ENCODE measurements at regions not wholly inside any gene's neighbourhood (a gene's known extent, or its start where the extent isn't known, plus 50 kb on each side); places are given as distances from the start of the nearest gene placed in this dataset.

DNA sequence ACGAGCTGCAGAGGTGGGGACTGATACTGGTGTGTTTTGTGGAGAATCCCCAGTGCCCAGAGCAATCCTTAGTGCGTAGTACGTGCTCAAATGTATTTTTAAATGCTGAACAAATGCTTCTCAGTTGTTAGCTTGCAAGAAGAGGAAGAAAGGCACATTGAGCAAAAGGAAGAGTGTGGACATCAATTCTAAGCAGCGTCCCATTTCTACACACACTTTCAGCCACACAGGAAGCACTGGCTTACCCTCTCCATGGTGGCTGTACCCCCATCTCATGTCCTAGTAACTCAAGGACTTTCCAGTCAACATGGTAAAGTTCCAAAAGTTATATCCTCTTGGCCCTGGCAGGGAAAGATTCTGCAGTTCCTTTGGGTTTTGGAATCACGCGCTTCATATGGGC is 98.8 kb upstream of the NXT1 start:
- Histone ChIP-seq H3K4me2 (no peak overlapping the region), H3K9ac (no peak overlapping the region), H3K79me2 (ENCODE audit: insufficient read depth, low read depth) (no peaks in the 10 kb centered on the region), H3K27me3 (ENCODE audit: insufficient read depth, low read depth) (no peaks in the 10 kb centered on the region), H3K36me3 (ENCODE audit: insufficient read depth) (no peaks in the 10 kb centered on the region), H4K20me1 (ENCODE audit: insufficient read depth) (no peaks in the 10 kb centered on the region), H2AFZ (ENCODE audit: low read depth) (no peak overlapping the region), H3K4me3 (IDR thresholded peaks at IDR 0.05; ENCODE audit: insufficient read depth, low read depth, low read length) (no peak overlapping the region), H3K27ac (no peak overlapping the region), H3K4me1 (ENCODE audit: low read depth, poor library complexity, severe bottlenecking) (no peaks in the 10 kb centered on the region)
- TF ChIP-seq, protein P1, sequence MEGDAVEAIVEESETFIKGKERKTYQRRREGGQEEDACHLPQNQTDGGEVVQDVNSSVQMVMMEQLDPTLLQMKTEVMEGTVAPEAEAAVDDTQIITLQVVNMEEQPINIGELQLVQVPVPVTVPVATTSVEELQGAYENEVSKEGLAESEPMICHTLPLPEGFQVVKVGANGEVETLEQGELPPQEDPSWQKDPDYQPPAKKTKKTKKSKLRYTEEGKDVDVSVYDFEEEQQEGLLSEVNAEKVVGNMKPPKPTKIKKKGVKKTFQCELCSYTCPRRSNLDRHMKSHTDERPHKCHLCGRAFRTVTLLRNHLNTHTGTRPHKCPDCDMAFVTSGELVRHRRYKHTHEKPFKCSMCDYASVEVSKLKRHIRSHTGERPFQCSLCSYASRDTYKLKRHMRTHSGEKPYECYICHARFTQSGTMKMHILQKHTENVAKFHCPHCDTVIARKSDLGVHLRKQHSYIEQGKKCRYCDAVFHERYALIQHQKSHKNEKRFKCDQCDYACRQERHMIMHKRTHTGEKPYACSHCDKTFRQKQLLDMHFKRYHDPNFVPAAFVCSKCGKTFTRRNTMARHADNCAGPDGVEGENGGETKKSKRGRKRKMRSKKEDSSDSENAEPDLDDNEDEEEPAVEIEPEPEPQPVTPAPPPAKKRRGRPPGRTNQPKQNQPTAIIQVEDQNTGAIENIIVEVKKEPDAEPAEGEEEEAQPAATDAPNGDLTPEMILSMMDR (conservative IDR thresholded peaks at IDR 0.05; ENCODE audit: low read depth, low read length): no peak

DNA sequence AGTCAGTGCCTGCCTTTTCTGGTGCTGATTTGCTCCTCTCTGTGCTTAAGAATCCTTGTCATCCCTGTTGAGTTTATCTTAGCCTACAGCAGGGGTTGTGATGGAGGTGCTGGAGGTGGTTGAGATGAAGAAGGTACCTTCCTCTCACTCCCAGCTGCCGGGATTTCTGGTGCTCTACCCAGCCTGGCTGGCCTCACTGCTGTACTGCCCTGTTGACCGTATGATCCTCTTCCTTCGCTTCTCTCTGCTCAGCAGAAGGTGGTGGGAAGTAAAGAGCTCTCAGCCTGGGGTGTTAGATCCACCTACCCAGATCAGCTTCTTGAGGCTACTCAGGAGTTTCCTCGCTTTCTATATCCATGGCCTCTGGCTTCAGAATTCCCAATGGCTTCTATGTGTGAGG is 101.0 kb upstream of the NXT1 start:
- Histone ChIP-seq H3K79me2 (ENCODE audit: insufficient read depth, low read depth) (no peaks in the 10 kb centered on the region), H3K36me3 (ENCODE audit: insufficient read depth) (no peaks in the 10 kb centered on the region), H3K27ac (no peak overlapping the region), H2AFZ (ENCODE audit: low read depth) (no peak overlapping the region), H3K4me1 (ENCODE audit: low read depth, poor library complexity, severe bottlenecking) (no peaks in the 10 kb centered on the region), H3K4me2 (no peak overlapping the region), H4K20me1 (ENCODE audit: insufficient read depth) (no peaks in the 10 kb centered on the region), H3K27me3 (ENCODE audit: insufficient read depth, low read depth) (no peaks in the 10 kb centered on the region), H3K9ac (no peak overlapping the region), H3K4me3 (IDR thresholded peaks at IDR 0.05; ENCODE audit: insufficient read depth, low read depth, low read length) (no peak overlapping the region)
- TF ChIP-seq, protein P1 (conservative IDR thresholded peaks at IDR 0.05; ENCODE audit: low read depth, low read length): no peak

DNA sequence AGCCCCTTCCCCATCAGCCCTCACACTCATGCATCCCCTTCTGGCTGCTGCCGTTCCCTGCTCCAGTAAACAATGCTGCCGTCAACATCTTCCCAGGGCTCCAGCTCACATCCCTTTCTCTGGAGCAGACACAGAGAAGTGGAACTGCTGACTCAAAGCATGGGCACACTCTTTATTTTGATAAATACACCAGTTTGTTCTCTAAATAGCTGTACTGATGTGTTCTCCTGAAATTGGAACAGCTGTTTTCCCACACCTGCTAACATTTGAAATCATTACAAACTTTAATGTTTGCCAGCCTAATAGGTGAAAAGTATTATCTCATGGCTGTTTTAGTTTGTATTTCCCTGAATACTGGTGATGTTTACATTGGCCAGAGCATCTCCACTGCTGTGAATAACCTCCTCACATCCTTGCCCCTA is 102.1 kb upstream of the NXT1 start:
- Histone ChIP-seq H3K4me2 (no peak overlapping the region), H3K4me1 (ENCODE audit: low read depth, poor library complexity, severe bottlenecking) (no peaks in the 10 kb centered on the region), H3K4me3 (IDR thresholded peaks at IDR 0.05; ENCODE audit: insufficient read depth, low read depth, low read length) (no peak overlapping the region), H3K27me3 (ENCODE audit: insufficient read depth, low read depth) (no peaks in the 10 kb centered on the region), H2AFZ (ENCODE audit: low read depth) (no peak overlapping the region), H4K20me1 (ENCODE audit: insufficient read depth) (no peaks in the 10 kb centered on the region), H3K27ac (no peak overlapping the region), H3K79me2 (ENCODE audit: insufficient read depth, low read depth) (no peaks in the 10 kb centered on the region), H3K36me3 (ENCODE audit: insufficient read depth) (no peaks in the 10 kb centered on the region), H3K9ac (no peak overlapping the region)
- TF ChIP-seq, protein P1 (conservative IDR thresholded peaks at IDR 0.05; ENCODE audit: low read depth, low read length): no peak

DNA sequence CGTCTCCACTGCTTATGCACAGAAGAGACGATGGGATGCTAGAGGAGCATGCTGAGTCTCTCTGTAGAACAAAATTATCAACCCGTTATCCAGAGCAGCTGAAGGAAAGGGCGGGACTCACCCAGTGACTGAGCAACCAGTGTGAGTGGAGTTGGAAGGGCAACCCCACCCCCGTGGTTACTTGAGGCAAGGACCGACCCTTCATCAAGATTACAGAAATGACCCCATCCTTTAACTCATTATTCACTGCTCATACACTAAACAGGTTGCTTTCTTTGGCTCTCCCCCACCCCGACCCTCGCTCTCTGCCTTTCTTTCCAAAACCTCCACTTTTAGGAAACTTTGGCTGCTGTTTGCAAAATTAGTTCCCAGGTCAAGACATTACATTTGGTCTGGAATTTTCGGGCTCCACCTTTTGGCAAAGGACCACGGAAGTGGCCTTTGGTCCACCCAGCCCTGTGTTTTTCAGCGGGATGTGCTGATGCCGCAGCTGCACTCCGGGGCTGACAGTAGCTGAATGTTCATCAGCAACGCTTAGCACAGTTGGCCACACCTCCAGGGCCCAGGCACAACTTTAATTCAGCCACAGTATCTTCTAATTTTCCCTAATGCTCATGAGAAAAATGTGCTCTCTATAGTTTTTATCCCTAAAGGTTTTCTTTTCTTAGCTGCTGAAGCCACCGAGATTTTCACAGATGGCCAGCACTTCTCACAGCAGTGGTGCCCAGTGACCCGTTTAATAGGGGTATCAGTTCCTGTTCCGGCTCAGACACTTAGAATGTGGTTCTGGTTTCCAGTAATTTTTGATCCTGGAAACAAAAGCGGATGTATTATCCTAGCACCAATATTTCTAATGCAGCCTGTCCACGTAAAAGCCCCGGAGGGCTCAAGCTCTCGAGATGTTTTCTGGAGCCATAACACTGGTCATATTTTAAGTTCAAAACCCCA is 103.6 kb upstream of the NXT1 start:
- no peaks in the 10 kb centered on the region for H3K79me2 ChIP-seq (ENCODE audit: insufficient read depth, low read depth)
- no peaks in the 10 kb centered on the region for H3K27me3 ChIP-seq (ENCODE audit: insufficient read depth, low read depth)
- no peak overlapping the region for H2AFZ ChIP-seq (ENCODE audit: low read depth)
- H3K27ac ChIP-seq: no peak overlapping the region
- no peaks in the 10 kb centered on the region for H3K4me1 ChIP-seq (ENCODE audit: low read depth, poor library complexity, severe bottlenecking)
- TF ChIP-seq, protein P1 (conservative IDR thresholded peaks at IDR 0.05; ENCODE audit: low read depth, low read length): no peak
- no peaks in the 10 kb centered on the region for H3K36me3 ChIP-seq (ENCODE audit: insufficient read depth)
- no peak overlapping the region for H3K4me3 ChIP-seq (IDR thresholded peaks at IDR 0.05; ENCODE audit: insufficient read depth, low read depth, low read length)
- no peak overlapping the region for H3K9ac ChIP-seq
- no peaks in the 10 kb centered on the region for H4K20me1 ChIP-seq (ENCODE audit: insufficient read depth)
- H3K4me2 ChIP-seq: no peak overlapping the region

Measured in KMS-11 (cell line).